Neural crest cell (in vitro differentiated cells): ENCODE measurements at regions not wholly inside any gene's neighbourhood (a gene's known extent, or its start where the extent isn't known, plus 50 kb on each side); places are given as distances from the start of the nearest gene placed in this dataset.
"Not testable (repeated sequence)": the region's sequence is repeated elsewhere in the genome, so short reads cannot be mapped to it uniquely, and the experiment has no call there.

Experiments
- DNase-seq: peaks from one replicate; pipeline ENCODE4 v3.0.0; 2021; ENCODE audit warnings: low read depth, mixed read lengths, low spot score
- H3K27ac Mint-ChIP-seq: one replicate; pipeline ENCODE4 v1.8.0; 2021; ENCODE audit warnings: mild to moderate bottlenecking, mixed read lengths; ENCODE audit not compliant: unreplicated experiment
- H3K27me3 Mint-ChIP-seq: 2 replicates; pipeline ENCODE4 v1.8.0; 2021; ENCODE audit warnings: low read depth, mild to moderate bottlenecking, mixed read lengths
- H3K36me3 Mint-ChIP-seq: 2 replicates; pipeline ENCODE4 v1.8.0; 2021; ENCODE audit warnings: low read depth, mild to moderate bottlenecking, mixed read lengths
- H3K4me1 Mint-ChIP-seq: 2 replicates; pipeline ENCODE4 v1.8.0; 2021; ENCODE audit warnings: mixed read lengths
- H3K4me3 Mint-ChIP-seq: one replicate; pipeline ENCODE4 v1.8.0; 2021; ENCODE audit warnings: mild to moderate bottlenecking, mixed read lengths
- H3K9me3 Mint-ChIP-seq: 2 replicates; pipeline ENCODE4 v1.8.0; 2021; ENCODE audit warnings: mixed read lengths
- CTCF ChIP-seq: fragments of 200-600 bp; sonication (generic); conservative IDR thresholded peaks from 2 replicates; pipeline ENCODE4 v1.5.0; 2021; ENCODE audit warnings: antibody characterized with exemption, mild to moderate bottlenecking

GRCh38 chr1:37189111-37189510 lies 154.8 kb upstream of the GRIK3 start:
- Mint-ChIP-seq H3K27ac (no peak overlapping the region), H3K4me1 (no peaks in the 10 kb centered on the region), H3K36me3 (no peaks in the 10 kb centered on the region), H3K9me3 (no peaks in the 10 kb centered on the region), H3K4me3 (no peak overlapping the region), H3K27me3 (peaks cover 42% of the 10 kb centered on the region)
- TF ChIP-seq CTCF: no peak
- no peak for DNase-seq

- H3K36me3 Mint-ChIP-seq: no peaks in the 10 kb centered on the region
- peaks cover 10% of the 10 kb centered on the region for H3K9me3 Mint-ChIP-seq
- no peak for TF ChIP-seq CTCF
- H3K27me3 Mint-ChIP-seq: peaks cover 56% of the 10 kb centered on the region
- no peaks in the 10 kb centered on the region for H3K4me1 Mint-ChIP-seq
- DNase-seq: no peak
- no peak overlapping the region for H3K27ac Mint-ChIP-seq
- no peak overlapping the region for H3K4me3 Mint-ChIP-seq
These were observed 163.1 kb upstream of the GRIK3 start for GRCh38 chr1:37197411-37197810.

- H3K4me1 Mint-ChIP-seq, H3K4me3 Mint-ChIP-seq, H3K27ac Mint-ChIP-seq, H3K36me3 Mint-ChIP-seq, DNase-seq: not testable (repeated sequence)
- Mint-ChIP-seq H3K9me3 (peaks cover 10% of the 10 kb centered on the region), H3K27me3 (peaks cover 22% of the 10 kb centered on the region)
These were observed 180.0 kb upstream of the GRIK3 start for GRCh38 chr1:37214305-37214704.

DNA sequence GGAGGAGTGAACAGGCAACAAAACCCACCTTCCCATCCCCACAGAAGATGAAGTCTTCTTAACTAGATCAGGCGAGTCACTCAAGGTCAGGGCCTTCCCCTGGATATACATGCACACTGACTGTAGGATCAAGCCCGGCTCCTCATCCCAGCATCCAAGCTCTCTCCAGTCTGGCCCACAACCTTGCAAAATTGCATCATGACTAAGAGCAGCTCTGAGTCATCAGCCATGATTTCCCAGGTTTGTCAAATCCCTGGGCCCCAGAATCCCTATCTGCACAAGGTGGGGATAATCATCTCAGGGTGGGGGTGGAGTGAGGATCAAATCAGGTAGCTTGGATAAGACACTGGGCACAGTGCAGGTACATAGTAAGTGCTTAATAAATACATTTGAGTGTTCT lies 199.3 kb upstream of the GRIK3 start:
- Mint-ChIP-seq H3K36me3 (no peaks in the 10 kb centered on the region), H3K27me3 (peaks cover 14% of the 10 kb centered on the region), H3K9me3 (peaks cover 2% of the 10 kb centered on the region), H3K27ac (no peak overlapping the region), H3K4me1 (peaks cover 22% of the 10 kb centered on the region), H3K4me3 (no peak overlapping the region)
- no peak for TF ChIP-seq CTCF
- no peak for DNase-seq

- Mint-ChIP-seq H3K4me3 (no peak overlapping the region), H3K4me1 (peaks cover 28% of the 10 kb centered on the region), H3K9me3 (peaks cover 2% of the 10 kb centered on the region), H3K27me3 (peaks cover 17% of the 10 kb centered on the region), H3K27ac (no peak overlapping the region), H3K36me3 (no peaks in the 10 kb centered on the region)
- no peak for TF ChIP-seq CTCF
- no peak for DNase-seq
These were observed 200.7 kb upstream of the GRIK3 start for GRCh38 chr1:37234941-37235418.

DNA sequence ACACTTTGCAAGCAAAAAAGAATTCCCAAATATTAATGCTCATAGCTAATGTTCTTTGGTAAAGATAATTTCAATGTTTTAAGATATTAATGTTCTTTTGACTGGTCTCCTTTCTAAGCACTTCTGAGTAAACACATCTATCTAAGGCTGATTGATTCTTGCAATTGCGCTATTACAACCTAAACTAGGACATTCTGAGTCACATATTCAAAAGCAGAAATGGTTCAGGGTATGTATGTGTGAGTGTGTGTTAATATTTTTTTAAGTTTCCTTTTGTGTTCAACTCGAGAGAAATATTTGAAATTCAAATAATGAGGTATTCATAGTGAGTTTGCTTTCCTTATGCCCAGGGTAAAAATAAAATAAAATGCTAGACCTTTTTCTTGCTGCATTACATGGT lies 203.6 kb upstream of the GRIK3 start:
- H3K36me3 Mint-ChIP-seq: no peaks in the 10 kb centered on the region
- H3K27me3 Mint-ChIP-seq: peaks cover 20% of the 10 kb centered on the region
- no peak overlapping the region for H3K27ac Mint-ChIP-seq
- TF ChIP-seq CTCF: no peak
- no peaks in the 10 kb centered on the region for H3K9me3 Mint-ChIP-seq
- H3K4me3 Mint-ChIP-seq: no peak overlapping the region
- DNase-seq: no peak
- H3K4me1 Mint-ChIP-seq: peaks cover 28% of the 10 kb centered on the region
